ENCODE measurements at regions not wholly inside any gene's neighbourhood (a gene's known extent, or its start where the extent isn't known, plus 50 kb on each side); places are given as distances from the start of the nearest gene placed in this dataset.

DNA sequence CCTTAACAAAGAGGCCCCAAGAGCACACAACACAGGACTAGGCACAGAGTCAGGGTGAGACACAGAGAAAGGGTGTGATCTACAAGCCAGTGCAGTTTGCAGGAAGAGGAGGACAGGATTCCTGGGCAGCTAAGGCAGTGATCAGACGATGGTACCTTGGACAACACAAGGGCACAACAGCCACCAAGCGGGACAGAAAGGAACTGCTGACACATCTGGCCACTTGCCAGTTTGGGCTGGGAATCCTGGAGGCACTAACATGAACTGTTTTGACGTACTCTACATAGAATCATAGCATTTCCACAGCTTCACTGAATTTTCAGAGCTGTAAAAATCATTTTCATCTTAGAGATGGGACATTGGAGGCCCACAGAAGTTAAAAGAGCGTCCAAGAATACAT lies 221.5 kb upstream of the SLC35G4 start:
- TF ChIP-seq, protein P1, sequence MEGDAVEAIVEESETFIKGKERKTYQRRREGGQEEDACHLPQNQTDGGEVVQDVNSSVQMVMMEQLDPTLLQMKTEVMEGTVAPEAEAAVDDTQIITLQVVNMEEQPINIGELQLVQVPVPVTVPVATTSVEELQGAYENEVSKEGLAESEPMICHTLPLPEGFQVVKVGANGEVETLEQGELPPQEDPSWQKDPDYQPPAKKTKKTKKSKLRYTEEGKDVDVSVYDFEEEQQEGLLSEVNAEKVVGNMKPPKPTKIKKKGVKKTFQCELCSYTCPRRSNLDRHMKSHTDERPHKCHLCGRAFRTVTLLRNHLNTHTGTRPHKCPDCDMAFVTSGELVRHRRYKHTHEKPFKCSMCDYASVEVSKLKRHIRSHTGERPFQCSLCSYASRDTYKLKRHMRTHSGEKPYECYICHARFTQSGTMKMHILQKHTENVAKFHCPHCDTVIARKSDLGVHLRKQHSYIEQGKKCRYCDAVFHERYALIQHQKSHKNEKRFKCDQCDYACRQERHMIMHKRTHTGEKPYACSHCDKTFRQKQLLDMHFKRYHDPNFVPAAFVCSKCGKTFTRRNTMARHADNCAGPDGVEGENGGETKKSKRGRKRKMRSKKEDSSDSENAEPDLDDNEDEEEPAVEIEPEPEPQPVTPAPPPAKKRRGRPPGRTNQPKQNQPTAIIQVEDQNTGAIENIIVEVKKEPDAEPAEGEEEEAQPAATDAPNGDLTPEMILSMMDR (conservative IDR thresholded peaks at IDR 0.05): peak; percentile 77
- no peak for TF ChIP-seq ZFX (IDR thresholded peaks at IDR 0.05)
